ENCODE measurements at regions not wholly inside any gene's neighbourhood (a gene's known extent, or its start where the extent isn't known, plus 50 kb on each side); places are given as distances from the start of the nearest gene placed in this dataset.

DNA sequence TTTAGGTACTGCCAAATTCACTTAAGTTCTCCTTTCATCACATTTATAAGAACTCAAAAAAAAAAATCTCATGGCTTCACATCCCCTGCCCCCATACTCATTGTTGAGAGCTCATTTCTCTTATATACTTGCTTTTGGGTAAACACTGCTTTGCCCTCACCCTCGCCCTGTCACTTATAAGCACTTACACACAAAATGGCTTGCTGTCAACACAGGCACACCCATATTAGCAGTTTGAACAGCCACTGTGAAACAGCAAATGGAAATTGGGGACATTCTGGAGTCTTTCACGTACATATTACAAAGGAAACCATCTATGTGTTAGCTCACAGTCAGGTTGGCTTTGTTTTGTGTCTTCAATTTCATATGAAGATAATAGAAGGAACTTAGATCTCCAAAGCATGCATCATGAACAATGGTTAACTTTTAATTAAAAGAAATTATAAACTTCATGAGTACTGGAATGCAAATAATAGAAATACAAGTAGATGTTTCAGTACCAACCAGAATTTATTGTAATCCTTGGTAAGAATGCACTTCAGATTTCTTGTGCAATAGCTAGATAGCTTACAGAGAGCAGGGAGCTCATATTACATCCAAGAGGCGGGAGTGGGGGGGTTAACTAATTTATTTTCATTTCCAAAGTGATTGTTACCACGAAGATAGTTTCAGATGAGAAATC, 272.2 kb downstream of the ALG10B start:
- no peak for TF ChIP-seq POLR2A (IDR thresholded peaks at IDR 0.05)
- TF ChIP-seq, protein P1, sequence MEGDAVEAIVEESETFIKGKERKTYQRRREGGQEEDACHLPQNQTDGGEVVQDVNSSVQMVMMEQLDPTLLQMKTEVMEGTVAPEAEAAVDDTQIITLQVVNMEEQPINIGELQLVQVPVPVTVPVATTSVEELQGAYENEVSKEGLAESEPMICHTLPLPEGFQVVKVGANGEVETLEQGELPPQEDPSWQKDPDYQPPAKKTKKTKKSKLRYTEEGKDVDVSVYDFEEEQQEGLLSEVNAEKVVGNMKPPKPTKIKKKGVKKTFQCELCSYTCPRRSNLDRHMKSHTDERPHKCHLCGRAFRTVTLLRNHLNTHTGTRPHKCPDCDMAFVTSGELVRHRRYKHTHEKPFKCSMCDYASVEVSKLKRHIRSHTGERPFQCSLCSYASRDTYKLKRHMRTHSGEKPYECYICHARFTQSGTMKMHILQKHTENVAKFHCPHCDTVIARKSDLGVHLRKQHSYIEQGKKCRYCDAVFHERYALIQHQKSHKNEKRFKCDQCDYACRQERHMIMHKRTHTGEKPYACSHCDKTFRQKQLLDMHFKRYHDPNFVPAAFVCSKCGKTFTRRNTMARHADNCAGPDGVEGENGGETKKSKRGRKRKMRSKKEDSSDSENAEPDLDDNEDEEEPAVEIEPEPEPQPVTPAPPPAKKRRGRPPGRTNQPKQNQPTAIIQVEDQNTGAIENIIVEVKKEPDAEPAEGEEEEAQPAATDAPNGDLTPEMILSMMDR (IDR thresholded peaks at IDR 0.05), result no peak

All from right lobe of liver (tissue), 4 donors.